ENCODE measurements at regions not wholly inside any gene's neighbourhood (a gene's known extent, or its start where the extent isn't known, plus 50 kb on each side); places are given as distances from the start of the nearest gene placed in this dataset.
"Not testable (repeated sequence)": the region's sequence is repeated elsewhere in the genome, so short reads cannot be mapped to it uniquely, and the experiment has no call there.

DNA sequence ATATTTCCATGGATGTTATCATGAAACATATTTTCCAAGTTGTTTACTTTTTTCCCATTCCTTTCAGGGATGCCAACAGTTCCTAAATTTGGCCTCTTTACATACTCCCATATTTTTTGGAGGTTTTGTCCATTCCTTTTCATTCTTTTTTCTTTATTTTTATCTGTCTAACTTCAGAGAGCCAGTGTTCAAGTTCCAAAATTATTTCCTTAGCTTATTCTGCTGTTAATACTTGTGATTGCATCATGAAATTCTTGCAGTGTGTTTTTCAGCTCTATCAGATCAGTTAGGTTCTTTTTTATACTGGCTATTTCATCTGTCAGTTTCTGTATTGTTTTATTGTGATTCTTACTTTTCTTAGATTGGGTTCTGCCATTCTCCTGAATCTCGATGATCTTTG is 89.9 kb upstream of the TCF21 start:
- H3K4me3 Mint-ChIP-seq = no peak overlapping the region
- no peaks in the 10 kb centered on the region for H3K36me3 Mint-ChIP-seq
- H3K27me3 Mint-ChIP-seq = peaks cover 13% of the 10 kb centered on the region
- H3K27ac Mint-ChIP-seq = no peak overlapping the region
- H3K4me1 Mint-ChIP-seq = no peaks in the 10 kb centered on the region
- no peak for DNase-seq
- H3K9me3 Mint-ChIP-seq = peaks cover 2% of the 10 kb centered on the region

- no peak for DNase-seq
- no peak overlapping the region for H3K27ac Mint-ChIP-seq
- H3K4me1 Mint-ChIP-seq = no peaks in the 10 kb centered on the region
- H3K36me3 Mint-ChIP-seq = no peaks in the 10 kb centered on the region
- H3K27me3 Mint-ChIP-seq = peaks cover 24% of the 10 kb centered on the region
- no peaks in the 10 kb centered on the region for H3K9me3 Mint-ChIP-seq
- H3K4me3 Mint-ChIP-seq = no peak overlapping the region
Measured at GRCh38 chr6:133802861-133803260, 86.1 kb upstream of the TCF21 start.

- no peaks in the 10 kb centered on the region for H3K4me1 Mint-ChIP-seq
- H3K27me3 Mint-ChIP-seq = peaks cover 28% of the 10 kb centered on the region
- no peaks in the 10 kb centered on the region for H3K9me3 Mint-ChIP-seq
- H3K36me3 Mint-ChIP-seq = no peaks in the 10 kb centered on the region
- no peak overlapping the region for H3K27ac Mint-ChIP-seq
- DNase-seq = no peak
- H3K4me3 Mint-ChIP-seq = no peak overlapping the region
Measured at GRCh38 chr6:133804265-133804664, 84.6 kb upstream of the TCF21 start.

DNA sequence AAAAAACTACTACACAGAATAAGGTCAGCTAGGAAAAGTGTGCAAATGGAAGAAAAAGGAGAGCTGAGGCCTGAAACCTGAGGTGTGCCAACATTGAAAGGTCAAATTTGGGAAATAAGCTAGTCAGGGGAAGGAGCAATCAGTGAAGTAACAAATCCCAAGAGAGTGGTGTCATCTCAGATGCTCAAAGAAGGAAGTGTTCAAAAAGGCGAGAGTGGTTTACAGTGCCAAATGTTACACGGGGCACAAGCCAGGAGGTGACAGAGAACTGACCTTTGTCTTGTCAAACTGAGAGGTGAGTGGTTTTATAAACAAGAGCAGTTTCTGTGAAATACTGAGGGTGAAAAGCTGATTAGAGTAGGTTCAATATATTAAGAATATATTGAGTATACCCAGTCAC is 83.0 kb upstream of the TCF21 start:
- H3K9me3 Mint-ChIP-seq = peaks cover 2% of the 10 kb centered on the region
- peaks cover 24% of the 10 kb centered on the region for H3K27me3 Mint-ChIP-seq
- no peak for DNase-seq
- no peak overlapping the region for H3K27ac Mint-ChIP-seq
- H3K36me3 Mint-ChIP-seq = no peaks in the 10 kb centered on the region
- no peak overlapping the region for H3K4me3 Mint-ChIP-seq
- H3K4me1 Mint-ChIP-seq = no peaks in the 10 kb centered on the region

DNA sequence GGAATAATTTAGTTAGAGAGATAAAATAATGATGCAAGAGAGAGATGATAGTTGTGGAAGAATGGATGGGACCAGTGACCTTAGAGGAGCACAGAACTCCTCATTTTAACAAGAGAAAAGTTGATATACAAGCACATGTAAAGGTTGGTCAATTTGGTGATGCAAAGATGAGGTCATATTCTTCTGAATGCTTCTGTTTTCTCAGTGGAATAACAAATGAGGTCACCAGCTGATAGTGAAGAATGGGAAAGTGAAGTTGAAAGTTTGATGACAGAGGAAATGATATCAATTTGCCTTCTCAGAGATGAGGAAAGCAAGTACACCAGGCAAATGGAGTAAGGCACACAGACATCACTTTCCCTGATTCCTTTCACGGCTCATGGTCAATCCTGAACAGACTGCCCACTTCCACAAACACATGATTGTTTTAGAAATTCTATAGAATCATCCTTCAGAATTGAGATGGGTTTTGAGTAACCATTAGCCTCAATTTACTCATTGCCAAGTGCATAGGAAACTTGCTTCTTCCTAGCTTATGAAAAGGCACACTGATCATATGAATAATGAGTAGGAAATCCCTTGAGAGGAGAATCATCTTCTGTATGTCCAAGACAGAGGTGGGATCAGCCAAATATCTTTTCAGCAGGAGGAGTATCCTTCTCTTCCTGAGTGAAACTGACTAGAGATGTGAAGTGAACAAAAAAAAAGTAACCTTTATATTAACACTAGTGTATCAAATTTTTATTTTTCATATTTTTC is 82.4 kb upstream of the TCF21 start:
- Mint-ChIP-seq H3K36me3 (no peaks in the 10 kb centered on the region), H3K4me1 (no peaks in the 10 kb centered on the region), H3K4me3 (no peak overlapping the region), H3K27me3 (peaks cover 28% of the 10 kb centered on the region), H3K9me3 (peaks cover 5% of the 10 kb centered on the region), H3K27ac (no peak overlapping the region)
- DNase-seq = no peak

DNA sequence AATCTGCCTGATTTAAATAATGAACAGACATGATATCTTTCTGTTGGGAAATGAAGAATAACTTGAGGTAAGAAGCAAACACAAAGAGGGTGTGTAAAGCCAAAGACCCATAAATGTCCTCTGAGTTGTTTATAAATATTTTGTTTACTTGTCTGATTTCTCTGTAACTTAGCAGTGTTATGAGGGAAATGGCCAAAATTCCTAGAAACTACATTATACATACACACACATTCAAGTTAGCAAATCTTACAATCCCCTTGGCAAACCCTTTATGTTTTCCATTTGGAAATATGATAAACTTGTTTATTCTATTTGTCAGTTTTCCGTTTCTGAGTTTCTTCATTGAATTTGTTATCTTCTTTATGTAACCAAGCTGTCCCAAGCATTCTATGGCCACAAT is 81.4 kb upstream of the TCF21 start:
- Mint-ChIP-seq H3K9me3 (peaks cover 5% of the 10 kb centered on the region), H3K4me3 (no peak overlapping the region)

DNA sequence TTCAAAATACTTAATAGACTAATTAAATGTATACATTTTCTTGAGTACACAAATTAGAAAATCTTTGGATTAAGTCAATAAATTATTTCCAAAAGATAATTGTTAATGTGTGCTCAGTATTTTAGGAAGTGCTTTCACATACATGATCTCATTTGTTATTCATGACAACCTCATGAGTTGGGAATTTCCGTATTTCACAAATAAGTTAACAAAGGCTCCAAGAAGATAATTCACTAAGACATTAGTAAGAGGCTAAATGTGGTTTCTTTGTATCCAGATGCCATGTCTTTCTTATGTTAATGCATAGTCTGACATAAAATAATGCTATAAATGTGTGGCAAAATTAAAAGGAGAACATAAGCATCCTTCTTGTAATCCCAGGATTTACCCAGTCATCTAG is 79.5 kb upstream of the TCF21 start:
- H3K4me1 Mint-ChIP-seq = no peaks in the 10 kb centered on the region
- peaks cover 5% of the 10 kb centered on the region for H3K9me3 Mint-ChIP-seq
- no peak for DNase-seq
- no peak overlapping the region for H3K4me3 Mint-ChIP-seq
- no peaks in the 10 kb centered on the region for H3K36me3 Mint-ChIP-seq
- no peak overlapping the region for H3K27ac Mint-ChIP-seq
- peaks cover 35% of the 10 kb centered on the region for H3K27me3 Mint-ChIP-seq

More for the DNA sequence above, 81.4 kb upstream of the TCF21 start:
- no peaks in the 10 kb centered on the region for H3K4me1 Mint-ChIP-seq
- H3K27me3 Mint-ChIP-seq = peaks cover 33% of the 10 kb centered on the region
- DNase-seq = no peak
- no peak overlapping the region for H3K27ac Mint-ChIP-seq
- H3K36me3 Mint-ChIP-seq = no peaks in the 10 kb centered on the region

- Mint-ChIP-seq H3K4me1 (peaks cover 6% of the 10 kb centered on the region), H3K27ac (no peak overlapping the region), H3K4me3 (no peak overlapping the region), H3K9me3 (peaks cover 5% of the 10 kb centered on the region), H3K27me3 (peaks cover 29% of the 10 kb centered on the region), H3K36me3 (no peaks in the 10 kb centered on the region)
- no peak for DNase-seq
Measured at GRCh38 chr6:133811557-133811956, 77.4 kb upstream of the TCF21 start.

GRCh38 chr6:133812446-133812845 is 76.5 kb upstream of the TCF21 start:
- peaks cover 29% of the 10 kb centered on the region for H3K27me3 Mint-ChIP-seq
- H3K27ac Mint-ChIP-seq, DNase-seq, H3K4me1 Mint-ChIP-seq, H3K4me3 Mint-ChIP-seq, H3K36me3 Mint-ChIP-seq, H3K9me3 Mint-ChIP-seq: not testable (repeated sequence)

DNA sequence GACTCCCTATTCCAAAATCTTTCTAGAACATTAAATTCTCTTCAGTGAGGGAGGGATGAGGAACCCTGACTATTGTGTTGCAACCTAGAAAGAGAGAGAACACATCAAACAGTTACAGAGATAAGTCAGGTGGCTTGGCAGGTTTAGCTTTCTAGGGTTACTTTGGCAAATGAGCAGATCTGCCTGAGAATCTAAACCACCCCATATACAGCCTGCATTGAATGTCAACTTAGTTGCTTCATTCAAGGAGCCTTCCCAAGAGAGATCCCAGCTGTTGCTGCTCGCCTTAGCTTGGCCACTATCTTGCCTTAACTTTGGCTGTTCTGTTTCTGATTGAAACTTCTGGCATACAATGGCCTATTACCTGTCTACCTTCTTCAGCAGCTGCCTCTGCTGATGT is 74.7 kb upstream of the TCF21 start:
- Mint-ChIP-seq H3K27ac (no peak overlapping the region), H3K27me3 (peaks cover 22% of the 10 kb centered on the region), H3K4me3 (no peak overlapping the region), H3K36me3 (no peaks in the 10 kb centered on the region), H3K4me1 (peaks cover 6% of the 10 kb centered on the region), H3K9me3 (peaks cover 5% of the 10 kb centered on the region)
- DNase-seq = no peak

GRCh38 chr6:133814797-133815196 is 74.1 kb upstream of the TCF21 start:
- peaks cover 22% of the 10 kb centered on the region for H3K27me3 Mint-ChIP-seq
- peaks cover 5% of the 10 kb centered on the region for H3K9me3 Mint-ChIP-seq
- no peak overlapping the region for H3K27ac Mint-ChIP-seq
- no peaks in the 10 kb centered on the region for H3K36me3 Mint-ChIP-seq
- DNase-seq = no peak
- no peak overlapping the region for H3K4me3 Mint-ChIP-seq
- peaks cover 6% of the 10 kb centered on the region for H3K4me1 Mint-ChIP-seq

GRCh38 chr6:133815313-133815712 is 73.6 kb upstream of the TCF21 start:
- H3K27me3 Mint-ChIP-seq = peaks cover 22% of the 10 kb centered on the region
- peaks cover 6% of the 10 kb centered on the region for H3K4me1 Mint-ChIP-seq
- peaks cover 5% of the 10 kb centered on the region for H3K9me3 Mint-ChIP-seq
- no peak overlapping the region for H3K27ac Mint-ChIP-seq
- DNase-seq = no peak
- H3K36me3 Mint-ChIP-seq = no peaks in the 10 kb centered on the region
- H3K4me3 Mint-ChIP-seq = no peak overlapping the region

DNA sequence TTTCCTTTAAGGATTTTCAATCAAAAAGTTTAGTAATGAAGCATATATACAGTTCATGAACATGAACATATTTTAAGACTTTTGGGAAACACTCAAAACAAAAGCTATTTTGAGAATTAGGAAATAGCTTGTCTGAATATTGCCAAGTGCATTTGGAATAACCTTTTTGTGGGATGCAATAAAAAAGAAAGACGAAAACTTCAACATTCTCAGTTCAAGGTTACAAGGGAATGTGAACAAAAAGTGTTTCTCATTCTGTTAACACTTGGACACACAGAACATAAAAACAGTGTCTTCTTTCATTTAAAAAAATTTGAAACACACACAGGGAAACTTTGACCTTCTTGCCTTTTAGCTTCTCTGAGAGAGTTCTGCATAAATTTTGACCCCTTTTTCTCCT is 72.7 kb upstream of the TCF21 start:
- peaks cover 24% of the 10 kb centered on the region for H3K27me3 Mint-ChIP-seq
- DNase-seq = no peak
- peaks cover 2% of the 10 kb centered on the region for H3K9me3 Mint-ChIP-seq
- no peaks in the 10 kb centered on the region for H3K36me3 Mint-ChIP-seq
- H3K27ac Mint-ChIP-seq = no peak overlapping the region
- H3K4me1 Mint-ChIP-seq = peaks cover 6% of the 10 kb centered on the region
- no peak overlapping the region for H3K4me3 Mint-ChIP-seq

DNA sequence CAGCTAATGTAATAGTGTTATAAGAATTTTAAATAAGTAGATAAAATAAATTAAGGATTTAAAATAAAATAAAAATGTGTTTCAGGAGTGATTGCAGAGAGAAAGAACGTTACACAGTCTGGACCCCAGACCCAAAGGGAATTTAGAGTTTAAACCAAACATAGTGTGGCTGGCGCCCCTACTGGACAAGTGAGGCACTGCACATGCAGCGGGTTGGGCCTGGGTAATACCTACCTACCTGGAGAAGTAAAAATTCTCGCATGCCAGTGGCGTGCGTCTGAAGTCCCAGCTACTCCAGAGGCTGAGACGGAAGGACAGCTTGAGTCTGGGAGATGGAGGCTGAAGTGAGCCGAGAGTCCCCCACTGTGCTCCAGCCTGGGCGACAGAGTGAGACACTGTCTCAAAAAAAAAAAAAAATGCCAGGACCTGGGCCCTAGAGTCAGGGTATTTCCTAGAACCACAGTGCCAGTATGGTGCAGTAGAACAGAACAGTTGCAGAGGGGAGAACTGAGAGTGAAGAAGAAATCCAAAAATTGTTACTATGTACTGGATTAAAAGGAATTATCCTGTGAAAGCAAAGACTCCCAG is 71.4 kb upstream of the TCF21 start:
- Mint-ChIP-seq H3K27ac (no peak overlapping the region), H3K27me3 (peaks cover 13% of the 10 kb centered on the region), H3K36me3 (no peaks in the 10 kb centered on the region), H3K9me3 (no peaks in the 10 kb centered on the region), H3K4me3 (no peak overlapping the region), H3K4me1 (peaks cover 6% of the 10 kb centered on the region)
- DNase-seq = peak; percentile 27

DNA sequence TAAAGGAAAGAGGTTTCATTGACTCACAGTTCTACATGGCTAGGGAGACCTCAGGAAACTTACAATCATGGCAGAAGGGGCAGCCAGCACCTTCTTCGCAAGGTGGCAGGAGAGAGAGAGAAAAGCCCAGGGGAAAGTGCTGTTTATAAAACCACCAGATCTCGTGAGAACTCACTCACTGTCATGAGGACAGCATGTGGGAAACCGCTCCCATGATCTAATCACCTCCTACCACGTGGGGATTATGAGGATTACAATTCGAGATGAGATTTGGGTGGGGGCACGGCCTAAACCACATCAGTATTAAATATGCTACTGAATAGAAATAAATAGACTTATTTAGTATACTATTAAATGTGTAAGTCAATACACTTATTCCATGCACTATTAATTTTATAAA is 70.6 kb upstream of the TCF21 start:
- Mint-ChIP-seq H3K36me3 (no peaks in the 10 kb centered on the region), H3K27ac (no peak overlapping the region), H3K4me3 (no peak overlapping the region), H3K4me1 (peaks cover 6% of the 10 kb centered on the region), H3K27me3 (peaks cover 12% of the 10 kb centered on the region), H3K9me3 (no peaks in the 10 kb centered on the region)
- no peak for DNase-seq

DNA sequence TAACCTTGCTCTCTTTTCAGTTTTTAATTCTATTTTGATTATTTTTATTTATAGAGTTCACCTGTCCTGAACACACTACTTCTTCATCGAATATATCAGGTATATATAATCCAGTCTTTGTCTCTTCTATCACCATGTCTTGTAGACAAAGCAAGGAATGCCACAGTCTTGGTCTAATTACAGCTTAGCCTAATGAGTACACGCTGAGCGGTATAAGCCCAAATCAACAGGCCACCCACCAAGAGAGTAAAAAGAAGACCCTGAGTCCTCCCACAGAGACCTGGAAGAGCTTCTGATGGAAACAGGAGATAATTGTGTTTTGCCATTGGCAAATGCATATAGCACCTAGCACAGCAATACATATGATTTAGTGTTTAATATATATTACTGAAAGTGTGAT is 68.7 kb upstream of the TCF21 start:
- Mint-ChIP-seq H3K9me3 (no peaks in the 10 kb centered on the region), H3K27ac (no peak overlapping the region), H3K4me3 (no peak overlapping the region), H3K36me3 (no peaks in the 10 kb centered on the region), H3K27me3 (peaks cover 10% of the 10 kb centered on the region), H3K4me1 (peaks cover under 1% of the 10 kb centered on the region)
- no peak for DNase-seq

All from activated naive CD8-positive, alpha-beta T cell treated with anti-CD3 and anti-CD28 coated beads for 36 hours (primary cell).